Thyroid gland (tissue), 4 donors: ENCODE measurements at regions not wholly inside any gene's neighbourhood (a gene's known extent, or its start where the extent isn't known, plus 50 kb on each side); places are given as distances from the start of the nearest gene placed in this dataset.

Experiments used
- DNase-seq, 2 donors: peaks; one replicate each; pipeline ENCODE4 v3.0.0-alpha.2; 2019
- H3K27ac ChIP-seq, 3 donors: fragments of 200-600 bp; sonication (generic); 1 replicate in 2 of 3; 2 replicates in 1 of 3; pipeline ENCODE4 v1.5.1; 2016 to 2019; ENCODE audit warnings: mild to moderate bottlenecking in 1 of 3, moderate library complexity in 1 of 3
- H3K27me3 ChIP-seq: fragments of 200-600 bp; sonication (generic); one replicate; pipeline ENCODE4 v1.5.1; 2019
- H3K36me3 ChIP-seq, 2 donors: fragments of 200-600 bp; sonication (generic); one replicate each; pipeline ENCODE4 v1.5.1; 2016 to 2019
- H3K4me1 ChIP-seq, 2 donors: fragments of 200-600 bp; sonication (generic); one replicate each; pipeline ENCODE4 v1.5.1; 2017 to 2019
- H3K4me3 ChIP-seq, 3 donors: fragments of 200-600 bp; sonication (generic); replicated peaks in 1 of 3; 1 replicate in 2 of 3; 2 replicates in 1 of 3; pipeline ENCODE4 v1.5.1; 2016; ENCODE audit warnings: mild to moderate bottlenecking in 1 of 3
- H3K9me3 ChIP-seq: fragments of 200-600 bp; sonication (generic); one replicate; pipeline ENCODE4 v1.5.1; 2017
- POLR2A ChIP-seq, 2 donors: fragments of 450-650 bp; IDR thresholded peaks; one replicate each; pipeline ENCODE4 v1.6.1; 2017; ENCODE audit warnings: antibody characterized with exemption in 2 of 2, mild to moderate bottlenecking in 2 of 2, moderate library complexity in 1 of 2
- WGBS, 2 donors: methylation state at CpG; one replicate each; pipeline ENCODE4 v1.1.5; 2017; 5-methylcytosine and 5-hydroxymethylcytosine counted together
- intact Hi-C: fragments of 100-400 bp; cut with DNase I; formaldehyde crosslinking; loops from one replicate; pipeline ENCODE4 v1.15.1; 2023
- TF ChIP-seq, protein P1 (sequence below), 6 experiments: fragments of 200-600 bp in 3 of 6; fragments of 450-650 bp in 3 of 6; sonication (generic) in 3 of 6; IDR thresholded peaks; one replicate each; pipeline ENCODE4 v1.5.1; 2016 to 2019; ENCODE audit warnings: antibody characterized with exemption in 6 of 6, mild to moderate bottlenecking in 2 of 6, inconsistent platforms in 1 of 6, moderate library complexity in 1 of 6

DNA sequence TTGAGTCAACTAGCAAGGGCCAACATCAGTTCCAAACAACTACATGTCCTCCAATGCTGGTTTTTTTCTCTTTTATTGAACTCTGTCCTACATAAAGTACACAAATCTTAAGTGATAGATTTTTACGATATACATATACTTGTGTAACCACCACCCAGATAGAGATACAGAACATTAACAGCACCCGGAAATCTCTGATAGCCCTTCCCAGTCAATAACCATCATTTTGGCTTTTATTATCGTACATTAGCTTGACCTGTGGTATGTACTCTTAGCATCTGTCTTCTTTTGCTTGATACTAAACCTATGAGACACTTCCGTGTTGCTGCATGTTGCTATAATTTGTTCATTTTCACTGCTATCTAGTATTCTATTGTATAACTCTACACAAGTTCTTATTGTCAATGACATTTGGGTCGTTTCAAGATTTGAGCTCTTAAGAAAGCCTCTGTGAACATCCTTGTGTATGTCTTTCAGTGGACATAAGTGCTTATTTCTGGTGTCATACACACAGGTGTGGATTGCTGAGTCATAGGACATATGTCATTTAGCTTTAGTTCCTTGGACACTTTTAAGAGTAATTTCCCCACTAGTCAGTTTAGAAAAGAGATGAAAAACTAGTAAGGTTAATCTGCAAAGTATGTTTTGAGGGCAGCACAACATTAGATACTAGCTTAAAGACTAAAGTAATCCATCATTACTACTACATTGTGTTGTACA is 111.1 kb downstream of the PRLHR start:
- H3K9me3 ChIP-seq: no peaks in the 10 kb centered on the region
- DNase-seq: no peak
- no peaks in the 10 kb centered on the region for H3K27me3 ChIP-seq
- no peak for TF ChIP-seq POLR2A (IDR thresholded peaks at IDR 0.05)
- TF ChIP-seq, protein P1, sequence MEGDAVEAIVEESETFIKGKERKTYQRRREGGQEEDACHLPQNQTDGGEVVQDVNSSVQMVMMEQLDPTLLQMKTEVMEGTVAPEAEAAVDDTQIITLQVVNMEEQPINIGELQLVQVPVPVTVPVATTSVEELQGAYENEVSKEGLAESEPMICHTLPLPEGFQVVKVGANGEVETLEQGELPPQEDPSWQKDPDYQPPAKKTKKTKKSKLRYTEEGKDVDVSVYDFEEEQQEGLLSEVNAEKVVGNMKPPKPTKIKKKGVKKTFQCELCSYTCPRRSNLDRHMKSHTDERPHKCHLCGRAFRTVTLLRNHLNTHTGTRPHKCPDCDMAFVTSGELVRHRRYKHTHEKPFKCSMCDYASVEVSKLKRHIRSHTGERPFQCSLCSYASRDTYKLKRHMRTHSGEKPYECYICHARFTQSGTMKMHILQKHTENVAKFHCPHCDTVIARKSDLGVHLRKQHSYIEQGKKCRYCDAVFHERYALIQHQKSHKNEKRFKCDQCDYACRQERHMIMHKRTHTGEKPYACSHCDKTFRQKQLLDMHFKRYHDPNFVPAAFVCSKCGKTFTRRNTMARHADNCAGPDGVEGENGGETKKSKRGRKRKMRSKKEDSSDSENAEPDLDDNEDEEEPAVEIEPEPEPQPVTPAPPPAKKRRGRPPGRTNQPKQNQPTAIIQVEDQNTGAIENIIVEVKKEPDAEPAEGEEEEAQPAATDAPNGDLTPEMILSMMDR (IDR thresholded peaks at IDR 0.05): no peak
- intact Hi-C loops: no loop called here
- H3K27ac ChIP-seq: no peak overlapping the region
- H3K36me3 ChIP-seq: no peaks in the 10 kb centered on the region
- H3K4me3 ChIP-seq: no peak overlapping the region
- 84 to 91% methylated on average over 5 of the region's 5 CpGs for WGBS, 2 donors
- no peaks in the 10 kb centered on the region for H3K4me1 ChIP-seq

DNA sequence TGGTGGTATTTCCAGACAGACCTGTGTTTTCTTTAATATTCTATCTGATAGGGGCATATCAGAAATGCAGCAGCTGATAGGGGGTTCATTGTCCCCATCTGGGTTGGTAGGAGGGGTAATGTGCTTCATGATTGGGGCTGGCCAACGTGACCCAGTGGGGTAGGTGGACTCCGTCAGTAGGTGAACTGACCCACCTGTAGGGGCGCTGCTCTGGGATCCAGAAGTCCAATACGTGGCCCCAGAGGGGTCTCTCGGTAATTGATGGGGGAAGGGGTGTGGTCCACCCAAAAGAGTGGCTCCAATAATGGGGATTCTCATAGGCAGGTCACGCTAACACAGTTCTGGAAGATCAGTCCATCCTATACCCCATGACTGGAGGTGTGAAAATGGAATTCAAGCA is 112.0 kb downstream of the PRLHR start:
- DNase-seq: no peak
- Histone ChIP-seq H3K9me3 (no peaks in the 10 kb centered on the region), H3K36me3 (no peaks in the 10 kb centered on the region), H3K4me3 (no peak overlapping the region), H3K27me3 (no peaks in the 10 kb centered on the region), H3K4me1 (no peaks in the 10 kb centered on the region), H3K27ac (no peak overlapping the region)
- 83 to 85% methylated on average over 6 of the region's 6 CpGs for WGBS, 2 donors
- intact Hi-C loops: no loop called here
- no peak for TF ChIP-seq POLR2A (IDR thresholded peaks at IDR 0.05)
- TF ChIP-seq, protein P1 (IDR thresholded peaks at IDR 0.05): no peak

DNA sequence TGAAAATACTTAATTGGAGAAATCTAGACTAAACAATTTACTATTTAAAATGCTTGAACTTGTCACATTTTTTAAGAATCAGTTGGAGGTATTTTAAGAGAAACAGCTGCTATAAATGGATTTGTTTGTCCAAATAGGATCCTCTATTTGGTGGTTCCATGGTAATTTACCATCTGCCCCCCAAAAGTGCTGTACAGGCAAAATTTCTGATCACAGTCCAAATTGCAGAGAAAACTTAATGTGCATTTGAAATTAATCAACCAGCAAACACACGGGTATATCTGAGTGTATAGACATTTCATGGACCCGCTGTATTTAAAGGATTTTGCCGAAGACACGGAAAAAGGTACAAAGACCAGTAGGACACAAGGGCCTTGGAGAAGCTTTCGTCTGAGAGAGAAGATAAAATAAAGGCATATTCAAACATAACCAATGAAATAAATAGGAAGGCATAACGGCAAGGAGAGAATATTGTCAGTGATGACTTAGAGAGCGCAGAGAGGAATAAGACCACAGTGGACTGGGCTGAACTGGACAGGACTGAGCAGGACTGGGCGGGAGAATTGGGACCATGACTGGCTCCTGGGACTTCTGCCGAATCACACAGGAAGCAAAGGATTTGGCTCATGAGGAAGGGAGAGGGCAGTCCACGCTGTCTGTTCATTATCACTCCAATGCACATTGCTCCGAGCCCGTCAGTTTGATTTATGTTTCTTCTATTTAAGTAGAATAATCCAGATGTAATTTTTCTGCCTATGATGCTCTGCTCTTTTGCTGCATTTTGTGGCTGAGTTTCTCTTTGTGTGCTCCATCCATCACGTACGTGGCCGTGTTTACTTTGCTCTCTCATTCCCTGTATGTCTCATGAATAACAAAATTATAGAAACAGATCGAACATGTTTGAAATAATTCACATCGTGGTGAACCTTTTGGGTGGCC is 112.8 kb downstream of the PRLHR start:
- TF ChIP-seq POLR2A (IDR thresholded peaks at IDR 0.05): no peak
- TF ChIP-seq, protein P1 (IDR thresholded peaks at IDR 0.05): no peak
- Histone ChIP-seq H3K4me3 (no peak overlapping the region), H3K27me3 (no peaks in the 10 kb centered on the region), H3K36me3 (no peaks in the 10 kb centered on the region), H3K4me1 (no peaks in the 10 kb centered on the region), H3K9me3 (no peaks in the 10 kb centered on the region), H3K27ac (no peak overlapping the region)
- no peak for DNase-seq
- 72 to 77% methylated on average over 17 of the region's 17 CpGs for WGBS, 2 donors
- intact Hi-C loops: no loop called here

DNA sequence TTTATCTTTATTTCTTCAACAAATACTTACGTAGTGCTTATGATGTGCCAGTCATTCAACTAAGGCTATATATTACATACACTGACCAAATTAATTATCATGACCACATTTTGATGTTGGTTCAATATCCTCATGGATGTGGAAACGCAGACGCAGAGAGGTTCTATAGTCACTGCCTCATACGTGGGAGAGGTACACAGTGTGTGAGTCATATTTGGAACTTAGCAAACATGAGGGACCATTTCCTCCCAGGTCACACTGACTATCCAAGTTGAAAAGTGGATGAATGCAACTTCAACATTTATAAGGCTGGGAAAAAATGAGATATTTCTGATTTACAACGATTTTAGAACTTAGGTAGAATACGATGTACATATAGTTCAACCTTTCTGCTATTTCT is 113.6 kb downstream of the PRLHR start:
- no peak overlapping the region for H3K27ac ChIP-seq
- H3K27me3 ChIP-seq: no peaks in the 10 kb centered on the region
- no peaks in the 10 kb centered on the region for H3K9me3 ChIP-seq
- TF ChIP-seq, protein P1 (IDR thresholded peaks at IDR 0.05): no peak
- H3K4me3 ChIP-seq: no peak overlapping the region
- DNase-seq: no peak
- WGBS, 2 donors: 88 to 92% methylated on average over 6 of the region's 6 CpGs
- H3K36me3 ChIP-seq: no peaks in the 10 kb centered on the region
- intact Hi-C loops: no loop called here
- no peaks in the 10 kb centered on the region for H3K4me1 ChIP-seq

DNA sequence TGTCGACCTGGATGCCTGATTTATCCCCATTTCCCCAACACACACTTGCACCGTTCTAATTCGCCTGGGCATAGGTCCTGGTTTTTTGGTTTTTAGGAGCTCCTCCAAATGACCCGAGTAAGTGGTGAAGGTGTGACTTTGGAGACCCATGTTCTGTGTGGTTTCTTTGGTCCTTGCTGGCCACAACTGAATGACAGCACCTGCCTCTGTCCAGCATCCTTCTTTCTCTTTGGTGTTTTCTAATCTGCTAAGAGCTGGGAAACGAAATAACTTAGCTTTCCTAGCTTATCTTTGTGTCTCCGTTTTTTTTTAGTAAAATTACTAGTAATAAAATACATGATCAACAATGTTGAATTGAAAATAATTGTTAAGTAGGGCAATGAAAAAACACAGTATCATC is 120.2 kb downstream of the PRLHR start:
- no peak overlapping the region for H3K4me3 ChIP-seq
- intact Hi-C loops: no loop called here
- no peaks in the 10 kb centered on the region for H3K27me3 ChIP-seq
- TF ChIP-seq, protein P1 (IDR thresholded peaks at IDR 0.05): no peak
- no peak for TF ChIP-seq POLR2A (IDR thresholded peaks at IDR 0.05)
- WGBS, 2 donors: 83 to 85% methylated on average over 6 of the region's 6 CpGs
- no peaks in the 10 kb centered on the region for H3K4me1 ChIP-seq
- H3K9me3 ChIP-seq: no peaks in the 10 kb centered on the region
- H3K27ac ChIP-seq: no peak overlapping the region
- no peak for DNase-seq
- no peaks in the 10 kb centered on the region for H3K36me3 ChIP-seq
